ENCODE measurements at regions not wholly inside any gene's neighbourhood (a gene's known extent, or its start where the extent isn't known, plus 50 kb on each side); places are given as distances from the start of the nearest gene placed in this dataset.
A peak's percentile ranks its signal among the peaks of the same experiment; 100 is the strongest.

DNA sequence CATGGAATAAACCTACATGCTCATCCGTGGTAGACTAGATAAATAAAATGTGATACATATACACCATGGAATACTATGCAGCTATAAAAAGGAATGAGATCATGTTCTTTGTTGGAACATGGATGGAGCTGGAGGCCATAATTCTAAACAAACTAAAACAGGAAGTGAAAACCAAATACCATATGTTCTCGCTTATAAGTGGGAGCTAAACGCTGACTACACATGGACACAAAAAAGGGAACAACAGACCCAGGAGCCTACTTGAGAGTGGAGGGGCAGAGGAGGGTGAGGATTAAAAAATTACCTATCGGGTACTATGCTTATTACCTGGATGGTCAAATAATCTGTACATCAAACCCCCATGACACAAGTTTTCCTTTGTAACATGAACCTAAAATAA, 68.7 kb upstream of the SEC61G start:
- TF ChIP-seq TAF1 (IDR thresholded peaks at IDR 0.05; ENCODE audit: low read depth) (no peak), TEAD4 (IDR thresholded peaks at IDR 0.05) (no peak), NFIC (IDR thresholded peaks at IDR 0.05) (no peak), EP300 (IDR thresholded peaks at IDR 0.05; ENCODE audit: borderline replicate concordance) (no peak), TCF12 (IDR thresholded peaks at IDR 0.05; ENCODE audit: low read depth) (no peak), CEBPB (IDR thresholded peaks at IDR 0.05) (no peak), YY1 (IDR thresholded peaks at IDR 0.05; ENCODE audit: low read depth) (no peak), RAD21 (IDR thresholded peaks at IDR 0.05; ENCODE audit: low read depth) (no peak), ZBTB7A (IDR thresholded peaks at IDR 0.05; ENCODE audit: low read depth) (no peak), FOXM1 (IDR thresholded peaks at IDR 0.05; ENCODE audit: borderline replicate concordance, low read depth) (no peak), EGR1 (IDR thresholded peaks at IDR 0.05) (no peak)
- TF ChIP-seq, protein P1, sequence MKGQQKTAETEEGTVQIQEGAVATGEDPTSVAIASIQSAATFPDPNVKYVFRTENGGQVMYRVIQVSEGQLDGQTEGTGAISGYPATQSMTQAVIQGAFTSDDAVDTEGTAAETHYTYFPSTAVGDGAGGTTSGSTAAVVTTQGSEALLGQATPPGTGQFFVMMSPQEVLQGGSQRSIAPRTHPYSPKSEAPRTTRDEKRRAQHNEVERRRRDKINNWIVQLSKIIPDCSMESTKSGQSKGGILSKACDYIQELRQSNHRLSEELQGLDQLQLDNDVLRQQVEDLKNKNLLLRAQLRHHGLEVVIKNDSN (IDR thresholded peaks at IDR 0.05) = no peak
- TF ChIP-seq, protein P2, sequence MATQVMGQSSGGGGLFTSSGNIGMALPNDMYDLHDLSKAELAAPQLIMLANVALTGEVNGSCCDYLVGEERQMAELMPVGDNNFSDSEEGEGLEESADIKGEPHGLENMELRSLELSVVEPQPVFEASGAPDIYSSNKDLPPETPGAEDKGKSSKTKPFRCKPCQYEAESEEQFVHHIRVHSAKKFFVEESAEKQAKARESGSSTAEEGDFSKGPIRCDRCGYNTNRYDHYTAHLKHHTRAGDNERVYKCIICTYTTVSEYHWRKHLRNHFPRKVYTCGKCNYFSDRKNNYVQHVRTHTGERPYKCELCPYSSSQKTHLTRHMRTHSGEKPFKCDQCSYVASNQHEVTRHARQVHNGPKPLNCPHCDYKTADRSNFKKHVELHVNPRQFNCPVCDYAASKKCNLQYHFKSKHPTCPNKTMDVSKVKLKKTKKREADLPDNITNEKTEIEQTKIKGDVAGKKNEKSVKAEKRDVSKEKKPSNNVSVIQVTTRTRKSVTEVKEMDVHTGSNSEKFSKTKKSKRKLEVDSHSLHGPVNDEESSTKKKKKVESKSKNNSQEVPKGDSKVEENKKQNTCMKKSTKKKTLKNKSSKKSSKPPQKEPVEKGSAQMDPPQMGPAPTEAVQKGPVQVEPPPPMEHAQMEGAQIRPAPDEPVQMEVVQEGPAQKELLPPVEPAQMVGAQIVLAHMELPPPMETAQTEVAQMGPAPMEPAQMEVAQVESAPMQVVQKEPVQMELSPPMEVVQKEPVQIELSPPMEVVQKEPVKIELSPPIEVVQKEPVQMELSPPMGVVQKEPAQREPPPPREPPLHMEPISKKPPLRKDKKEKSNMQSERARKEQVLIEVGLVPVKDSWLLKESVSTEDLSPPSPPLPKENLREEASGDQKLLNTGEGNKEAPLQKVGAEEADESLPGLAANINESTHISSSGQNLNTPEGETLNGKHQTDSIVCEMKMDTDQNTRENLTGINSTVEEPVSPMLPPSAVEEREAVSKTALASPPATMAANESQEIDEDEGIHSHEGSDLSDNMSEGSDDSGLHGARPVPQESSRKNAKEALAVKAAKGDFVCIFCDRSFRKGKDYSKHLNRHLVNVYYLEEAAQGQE (IDR thresholded peaks at IDR 0.05; ENCODE audit: low read depth) = no peak
- TF ChIP-seq, protein P3, sequence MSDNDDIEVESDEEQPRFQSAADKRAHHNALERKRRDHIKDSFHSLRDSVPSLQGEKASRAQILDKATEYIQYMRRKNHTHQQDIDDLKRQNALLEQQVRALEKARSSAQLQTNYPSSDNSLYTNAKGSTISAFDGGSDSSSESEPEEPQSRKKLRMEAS (IDR thresholded peaks at IDR 0.05) = no peak

DNA sequence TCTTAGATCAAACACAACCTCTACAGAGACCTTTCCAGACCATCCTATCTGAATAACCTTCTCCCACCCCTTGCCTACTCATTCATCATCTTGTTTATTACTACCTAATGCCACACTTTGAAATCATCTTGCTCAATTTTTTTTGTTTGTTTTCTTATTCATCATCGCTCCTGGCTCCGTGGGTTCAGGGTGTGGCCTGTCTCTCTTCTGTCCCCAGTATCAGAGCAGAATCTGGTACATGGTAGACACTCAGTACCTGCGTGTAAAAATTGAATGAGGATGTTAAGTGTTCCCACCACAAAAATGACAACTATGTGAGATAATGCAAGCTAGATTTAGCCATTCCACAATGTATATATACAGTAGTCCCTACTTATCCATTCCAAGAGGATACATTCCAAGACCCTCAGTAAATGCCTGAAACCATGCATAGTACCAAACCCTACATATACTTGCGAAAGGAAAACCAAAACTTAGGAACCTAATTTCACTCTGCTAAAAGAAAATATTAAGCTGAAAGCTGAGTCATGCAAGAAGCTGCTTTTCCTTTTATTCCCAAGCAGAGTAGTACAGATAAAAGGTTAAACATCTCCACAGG, 72.1 kb upstream of the SEC61G start:
- TF ChIP-seq TAF1 (IDR thresholded peaks at IDR 0.05; ENCODE audit: low read depth) = no peak
- TF ChIP-seq, protein P1 (IDR thresholded peaks at IDR 0.05) = no peak
- TF ChIP-seq CREB1 (IDR thresholded peaks at IDR 0.05; ENCODE audit: low read depth) = no peak
- no peak for TF ChIP-seq TEAD4 (IDR thresholded peaks at IDR 0.05)
- TF ChIP-seq EGR1 (IDR thresholded peaks at IDR 0.05) = no peak
- TF ChIP-seq, protein P2 (IDR thresholded peaks at IDR 0.05; ENCODE audit: low read depth) = no peak
- no peak for TF ChIP-seq ZBTB7A (IDR thresholded peaks at IDR 0.05; ENCODE audit: low read depth)
- no peak for TF ChIP-seq TCF12 (IDR thresholded peaks at IDR 0.05; ENCODE audit: low read depth)
- TF ChIP-seq CEBPB (IDR thresholded peaks at IDR 0.05) = no peak
- TF ChIP-seq RAD21 (IDR thresholded peaks at IDR 0.05; ENCODE audit: low read depth) = no peak
- TF ChIP-seq YY1 (IDR thresholded peaks at IDR 0.05; ENCODE audit: low read depth) = no peak
- TF ChIP-seq NFIC (IDR thresholded peaks at IDR 0.05) = no peak
- no peak for TF ChIP-seq FOXM1 (IDR thresholded peaks at IDR 0.05; ENCODE audit: borderline replicate concordance, low read depth)
- TF ChIP-seq, protein P3 (IDR thresholded peaks at IDR 0.05) = no peak
- TF ChIP-seq EP300 (IDR thresholded peaks at IDR 0.05; ENCODE audit: borderline replicate concordance) = no peak

DNA sequence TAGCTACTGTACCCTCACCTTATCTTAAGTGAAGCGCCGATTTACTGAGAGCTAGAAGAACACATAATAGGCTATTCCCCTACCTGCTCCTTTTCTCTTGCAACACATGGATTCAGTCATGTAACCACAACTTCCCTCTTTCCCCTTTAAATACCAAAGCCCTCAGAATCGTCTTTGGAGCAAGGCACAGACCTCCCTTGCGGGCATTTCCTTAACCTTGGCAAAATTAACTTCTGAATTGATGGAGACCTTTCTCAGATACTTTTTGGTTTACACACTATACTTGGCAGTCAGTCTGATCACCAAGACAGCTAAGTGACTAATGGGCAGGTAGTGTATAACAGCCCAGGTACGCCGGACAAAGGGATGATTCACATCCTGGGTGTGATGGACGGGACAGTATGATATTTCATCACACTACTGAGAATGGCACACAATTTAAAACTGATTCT, 72.7 kb upstream of the SEC61G start:
- TF ChIP-seq FOXM1 (IDR thresholded peaks at IDR 0.05; ENCODE audit: borderline replicate concordance, low read depth) (peak; percentile 38; the same call in 1 of the 2 replicates), TCF12 (IDR thresholded peaks at IDR 0.05; ENCODE audit: low read depth) (peak; percentile 69), TEAD4 (IDR thresholded peaks at IDR 0.05) (peak; percentile 45; the same call in 1 of the 2 replicates), ZBTB7A (IDR thresholded peaks at IDR 0.05; ENCODE audit: low read depth) (no peak), CEBPB (IDR thresholded peaks at IDR 0.05) (peak; percentile 58; the same call in 1 of the 2 replicates), CREB1 (IDR thresholded peaks at IDR 0.05; ENCODE audit: low read depth) (no peak), EGR1 (IDR thresholded peaks at IDR 0.05) (no peak), RAD21 (IDR thresholded peaks at IDR 0.05; ENCODE audit: low read depth) (no peak), EP300 (IDR thresholded peaks at IDR 0.05; ENCODE audit: borderline replicate concordance) (peak; percentile 83), TAF1 (IDR thresholded peaks at IDR 0.05; ENCODE audit: low read depth) (no peak), NFIC (IDR thresholded peaks at IDR 0.05) (peak; percentile 66), YY1 (IDR thresholded peaks at IDR 0.05; ENCODE audit: low read depth) (no peak)
- TF ChIP-seq, protein P2 (IDR thresholded peaks at IDR 0.05; ENCODE audit: low read depth) = no peak
- TF ChIP-seq, protein P3 (IDR thresholded peaks at IDR 0.05) = no peak
- TF ChIP-seq, protein P1 (IDR thresholded peaks at IDR 0.05) = no peak
